D341Med (cell line): ENCODE measurements at regions not wholly inside any gene's neighbourhood (a gene's known extent, or its start where the extent isn't known, plus 50 kb on each side); places are given as distances from the start of the nearest gene placed in this dataset.
"Not testable (repeated sequence)": the region's sequence is repeated elsewhere in the genome, so short reads cannot be mapped to it uniquely, and the experiment has no call there.

Experiments used
- DNase-seq: peaks from one replicate; pipeline ENCODE4 v3.0.0; 2012; ENCODE audit warnings: low spot score

DNA sequence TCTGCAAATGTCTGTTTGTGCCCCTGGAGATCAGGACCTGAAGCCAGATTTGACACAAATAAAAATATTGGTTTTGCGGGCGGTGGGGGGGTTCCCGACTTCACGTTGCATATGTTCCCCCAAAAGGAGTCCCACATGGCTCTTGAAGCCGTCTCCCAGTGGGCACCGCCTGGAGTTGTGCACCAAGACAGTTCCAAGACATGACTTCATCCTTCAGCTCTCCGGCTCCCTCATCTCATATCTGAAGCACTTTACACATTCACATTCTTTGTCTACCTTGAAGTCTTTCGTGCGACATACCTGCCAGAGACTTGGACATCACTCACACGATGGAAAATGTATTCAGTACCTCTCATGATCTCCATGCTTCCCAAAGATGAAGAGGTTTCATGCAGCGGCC, 362.8 kb upstream of the FOXK1 start:
- DNase-seq, result no peak

DNA sequence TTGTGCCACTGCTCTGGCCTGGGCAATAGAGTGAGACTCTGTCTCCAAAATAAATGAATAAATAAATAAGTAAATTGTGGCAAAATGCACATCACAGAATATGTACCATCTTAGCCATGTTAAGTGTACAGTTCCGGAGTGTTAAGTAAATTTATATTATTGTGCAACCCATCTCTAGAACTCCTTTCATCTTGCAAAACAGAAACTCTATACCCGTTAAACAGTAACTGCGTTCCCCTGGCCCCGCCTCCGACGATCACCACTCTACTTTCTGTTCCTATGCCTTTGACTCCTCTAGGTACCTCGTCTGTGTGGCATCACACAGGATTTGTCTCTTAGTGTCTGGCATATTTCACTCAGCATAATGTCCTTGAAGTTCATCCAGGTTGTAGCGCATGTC, 356.4 kb upstream of the FOXK1 start:
- no peak for DNase-seq

DNA sequence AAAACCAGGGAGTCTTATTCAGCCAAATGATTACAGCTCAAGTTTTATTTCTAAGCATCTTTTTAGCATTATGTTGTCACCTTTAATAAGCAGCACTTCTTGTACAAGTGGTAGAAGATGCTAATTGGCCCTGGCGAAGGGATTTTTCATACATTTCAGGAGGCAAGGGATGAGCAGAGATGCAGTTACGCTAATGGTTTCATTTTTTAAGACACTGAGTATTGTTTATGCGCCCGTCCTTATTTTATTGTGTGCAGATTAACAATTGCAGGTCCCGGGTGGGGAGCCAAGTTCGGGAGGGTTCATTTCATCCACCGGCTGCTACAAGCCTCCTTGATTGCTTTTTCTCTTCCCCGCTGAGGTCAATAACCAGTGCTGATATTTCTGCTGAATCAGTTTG, 350.4 kb upstream of the FOXK1 start:
- no peak for DNase-seq

DNA sequence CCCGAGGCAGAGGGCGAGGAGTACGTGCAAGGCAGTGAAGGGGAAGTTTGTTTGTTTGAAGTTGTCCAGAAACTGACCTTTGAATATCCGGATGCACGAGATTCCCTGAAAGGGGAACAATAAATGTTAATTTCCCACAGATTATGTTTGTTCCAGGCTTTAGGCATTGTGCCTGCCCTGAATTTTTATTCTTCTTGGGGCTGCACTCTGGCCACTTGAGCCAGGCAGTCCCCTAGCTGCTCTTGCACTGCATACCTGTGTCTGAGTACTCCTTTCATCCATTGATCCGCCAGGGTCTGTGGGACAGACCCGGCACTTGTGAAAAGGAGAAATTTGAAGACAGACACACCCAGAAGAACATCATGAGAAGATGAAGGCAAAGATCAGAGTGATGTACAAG, 343.5 kb upstream of the FOXK1 start:
- no peak for DNase-seq

DNA sequence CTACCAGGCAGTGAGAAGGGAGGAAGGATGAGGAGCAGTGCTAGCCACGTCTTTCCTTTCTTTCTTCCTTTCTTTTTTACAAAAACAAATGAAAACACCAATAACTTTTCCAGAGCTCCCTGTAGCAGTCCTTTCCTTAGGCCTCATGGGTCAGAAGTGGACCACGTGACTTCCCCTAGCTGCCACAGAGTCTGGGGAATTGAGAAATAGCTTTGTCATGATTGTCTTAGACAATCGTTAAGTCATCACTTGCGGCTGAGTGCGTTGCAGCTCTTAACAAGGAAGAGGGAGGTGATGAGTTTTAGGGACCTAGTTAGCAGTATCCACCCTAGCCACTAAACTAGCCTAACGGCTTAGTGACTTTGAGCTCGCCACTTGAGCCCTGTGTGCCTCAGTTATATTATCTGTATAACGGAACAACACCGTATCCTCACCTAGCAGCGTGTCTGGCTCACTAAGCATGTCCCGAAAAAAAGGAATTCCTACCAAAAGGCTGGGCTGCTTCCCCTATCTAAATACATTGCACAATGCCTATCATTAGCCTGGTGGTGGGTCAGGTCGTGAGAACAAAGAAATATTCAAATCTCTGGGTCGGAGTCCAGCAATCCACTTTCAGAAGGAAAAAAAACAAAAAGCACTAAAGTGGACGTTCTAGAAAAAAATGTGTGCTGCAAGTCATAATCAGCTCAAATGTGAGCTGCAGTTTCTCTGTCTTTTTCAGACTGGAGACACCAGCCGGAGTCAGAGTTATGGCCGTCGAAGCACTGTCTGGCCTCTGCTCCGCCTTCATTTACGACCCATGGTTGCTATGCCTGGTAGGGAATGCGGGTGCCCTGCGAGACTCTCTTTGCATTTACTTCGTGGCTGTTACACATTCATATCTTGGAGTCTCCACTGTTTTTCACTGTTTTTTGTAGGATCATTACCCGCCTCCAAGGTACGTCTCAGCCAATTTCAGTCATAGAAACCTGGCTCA, 338.5 kb upstream of the FOXK1 start:
- no peak for DNase-seq

DNA sequence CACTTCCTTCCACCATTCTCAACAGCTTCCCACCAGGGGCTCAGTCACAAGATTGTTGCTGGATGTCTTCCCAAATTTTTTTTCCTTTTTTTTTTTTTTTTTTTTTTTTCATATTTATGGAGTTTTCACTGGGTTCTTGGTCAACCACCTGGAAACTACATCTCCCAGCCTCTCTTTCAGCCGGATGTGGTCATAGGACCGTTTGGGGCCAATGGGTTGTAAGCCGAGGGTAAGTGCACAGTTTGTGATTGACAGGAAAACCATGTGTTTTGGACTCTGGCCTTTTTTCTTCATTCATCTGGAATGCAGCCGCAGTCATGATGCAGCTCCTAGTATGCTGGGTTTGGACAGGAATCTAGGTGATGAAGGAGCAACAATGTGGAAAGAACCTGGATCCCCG, 337.1 kb upstream of the FOXK1 start:
- DNase-seq, result no peak

DNA sequence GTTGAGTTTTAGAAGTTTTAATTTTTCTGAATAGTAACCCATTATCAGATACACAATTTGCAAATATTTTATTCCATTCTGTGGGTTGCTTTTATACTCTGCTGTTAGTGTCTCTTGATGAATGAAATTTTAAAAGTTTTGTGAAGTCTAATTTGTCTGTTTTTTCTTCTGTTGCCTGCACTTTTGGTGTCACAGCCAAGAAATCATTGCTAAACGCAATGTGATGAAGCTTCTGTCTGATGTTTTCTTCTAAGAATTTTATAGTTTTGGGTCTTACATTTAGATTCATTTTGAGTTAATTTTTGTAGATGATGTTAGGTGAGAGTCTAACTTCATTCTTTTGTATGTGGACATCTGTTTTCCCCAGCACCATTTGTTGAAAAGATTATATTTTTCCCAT, 330.0 kb upstream of the FOXK1 start:
- DNase-seq, result no peak

DNA sequence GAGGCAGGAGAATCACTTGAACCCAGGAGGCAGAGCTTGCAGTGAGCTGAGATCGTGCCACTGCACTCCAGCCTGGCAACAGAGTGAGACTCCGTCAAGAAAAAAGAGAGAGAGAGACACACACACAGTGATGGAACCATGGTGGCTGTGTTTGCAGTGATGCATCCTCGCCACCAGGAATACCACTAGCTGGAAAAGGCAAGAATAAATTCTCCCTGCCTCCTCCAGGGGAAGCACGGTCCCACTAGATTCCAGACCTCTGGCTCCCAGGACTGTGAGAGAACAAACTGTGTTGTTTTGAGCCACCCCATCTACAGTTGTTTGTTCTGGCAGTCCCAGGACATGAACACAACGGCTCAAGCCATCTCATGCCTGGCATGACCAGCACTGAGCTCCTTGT, 320.3 kb upstream of the FOXK1 start:
- no peak for DNase-seq

DNA sequence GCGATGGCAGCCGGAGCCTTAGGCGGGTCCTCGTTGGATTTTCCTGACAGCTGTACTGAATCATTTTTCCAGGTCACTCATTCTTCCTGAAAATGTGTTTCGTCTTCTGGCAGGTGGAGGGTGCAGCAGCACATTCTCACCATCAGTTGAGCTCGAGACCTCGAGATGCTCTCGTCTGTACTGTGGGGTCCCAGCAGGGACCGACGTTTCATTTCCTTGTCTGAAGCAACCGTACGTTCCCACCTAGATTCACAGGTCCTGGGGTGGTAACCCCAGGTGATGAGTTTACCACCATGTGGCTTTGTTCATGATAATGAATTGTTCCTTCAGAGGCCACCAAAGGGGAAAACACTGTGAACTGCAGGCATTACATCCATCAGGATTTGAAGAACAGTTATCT, 298.5 kb upstream of the FOXK1 start:
- no peak for DNase-seq

DNA sequence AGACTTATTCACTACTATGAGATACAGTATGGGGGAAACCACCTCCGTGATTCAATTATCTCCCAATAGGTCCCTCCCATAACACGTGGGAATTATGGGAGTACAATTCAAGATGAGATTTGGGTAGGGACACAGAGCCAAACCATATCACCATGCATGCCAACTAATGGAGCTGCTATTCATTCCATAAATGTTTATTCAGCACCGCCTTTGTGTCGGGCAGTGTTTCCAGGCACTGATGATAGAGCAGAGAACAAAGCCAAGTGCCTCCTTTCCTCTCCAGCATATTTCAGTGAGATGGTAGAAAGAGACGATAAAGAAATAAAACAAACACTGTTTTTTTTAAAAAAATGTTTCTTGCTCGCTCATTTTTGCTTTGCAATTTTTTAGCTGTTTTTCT, 295.9 kb upstream of the FOXK1 start:
- no peak for DNase-seq

DNA sequence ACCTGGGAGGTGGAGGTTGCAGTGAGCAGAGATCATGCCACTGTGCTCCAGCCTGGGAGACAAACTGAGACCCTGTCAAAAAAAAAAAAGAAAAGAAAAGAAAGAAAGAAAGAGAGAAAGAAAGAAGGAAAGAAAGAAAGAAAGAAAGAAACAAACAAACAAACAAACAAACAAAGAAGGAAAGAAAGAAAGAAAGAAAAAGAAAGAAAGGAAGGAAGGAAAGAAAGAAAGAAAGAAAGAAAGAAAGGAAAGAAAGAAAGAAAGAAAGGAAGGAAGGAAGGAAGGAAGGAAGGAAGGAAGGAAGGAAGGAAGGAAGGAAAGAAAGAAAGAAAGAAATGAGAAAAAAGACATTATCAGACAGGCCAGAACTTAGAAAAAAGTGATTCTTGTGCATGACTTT, 291.0 kb upstream of the FOXK1 start:
- DNase-seq, result not testable (repeated sequence)

DNA sequence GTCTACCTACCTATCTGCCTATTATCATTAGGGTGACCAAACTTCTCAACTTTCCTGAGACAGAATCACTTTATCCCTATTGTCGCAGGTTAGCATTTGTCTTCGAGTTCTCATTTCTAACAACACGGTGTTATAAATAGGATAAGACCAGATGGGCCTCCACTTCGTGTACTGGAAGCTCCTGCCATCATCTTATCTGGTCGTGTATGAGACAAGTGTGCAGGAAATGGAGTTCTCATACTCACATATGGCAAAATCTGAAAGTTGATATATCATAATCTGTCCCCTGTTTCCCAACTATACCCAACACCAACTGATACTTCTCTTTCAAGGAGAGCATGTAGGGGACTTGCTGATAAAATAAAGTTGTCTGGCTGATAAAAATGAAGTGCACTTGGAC, 287.4 kb upstream of the FOXK1 start:
- DNase-seq, result no peak

DNA sequence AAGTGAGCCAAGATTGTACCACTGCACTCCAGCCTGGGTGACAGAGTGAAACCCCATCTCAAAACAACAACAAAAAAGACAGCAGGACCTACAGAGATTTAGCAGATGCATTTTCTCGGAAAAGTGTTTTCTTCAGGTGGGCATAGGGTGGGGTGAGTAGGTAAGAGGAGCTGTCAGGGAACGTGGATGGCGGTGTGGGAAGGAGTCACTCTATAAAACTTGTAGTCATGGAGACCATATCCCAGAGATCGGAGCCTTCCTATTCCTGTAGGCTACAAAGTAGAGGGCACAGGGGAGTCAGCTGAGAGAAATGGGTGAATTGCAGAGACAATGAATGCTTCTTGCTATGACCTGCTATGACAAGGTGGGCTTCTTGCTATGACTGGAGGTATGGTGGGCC, 283.0 kb upstream of the FOXK1 start:
- DNase-seq, result no peak

DNA sequence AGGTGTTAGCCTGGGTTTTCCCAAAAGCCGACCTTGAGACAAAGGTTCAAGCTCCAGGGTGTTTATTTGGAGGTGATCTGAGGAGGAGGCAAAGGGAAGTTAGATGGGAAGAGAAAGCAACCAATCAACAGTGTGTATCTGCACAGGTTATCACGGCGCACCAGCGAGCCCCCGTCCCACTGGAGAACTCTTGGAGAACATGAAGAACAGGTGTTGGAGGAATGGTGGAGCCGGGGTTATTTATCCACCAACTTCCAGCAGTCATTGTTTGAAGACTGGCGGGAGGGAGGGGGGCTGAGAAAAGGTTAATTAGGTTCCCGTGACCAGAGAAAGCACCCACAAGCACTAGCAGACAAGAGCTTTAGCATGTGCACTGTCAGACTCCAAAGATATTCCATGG, 282.5 kb upstream of the FOXK1 start:
- DNase-seq, result no peak

DNA sequence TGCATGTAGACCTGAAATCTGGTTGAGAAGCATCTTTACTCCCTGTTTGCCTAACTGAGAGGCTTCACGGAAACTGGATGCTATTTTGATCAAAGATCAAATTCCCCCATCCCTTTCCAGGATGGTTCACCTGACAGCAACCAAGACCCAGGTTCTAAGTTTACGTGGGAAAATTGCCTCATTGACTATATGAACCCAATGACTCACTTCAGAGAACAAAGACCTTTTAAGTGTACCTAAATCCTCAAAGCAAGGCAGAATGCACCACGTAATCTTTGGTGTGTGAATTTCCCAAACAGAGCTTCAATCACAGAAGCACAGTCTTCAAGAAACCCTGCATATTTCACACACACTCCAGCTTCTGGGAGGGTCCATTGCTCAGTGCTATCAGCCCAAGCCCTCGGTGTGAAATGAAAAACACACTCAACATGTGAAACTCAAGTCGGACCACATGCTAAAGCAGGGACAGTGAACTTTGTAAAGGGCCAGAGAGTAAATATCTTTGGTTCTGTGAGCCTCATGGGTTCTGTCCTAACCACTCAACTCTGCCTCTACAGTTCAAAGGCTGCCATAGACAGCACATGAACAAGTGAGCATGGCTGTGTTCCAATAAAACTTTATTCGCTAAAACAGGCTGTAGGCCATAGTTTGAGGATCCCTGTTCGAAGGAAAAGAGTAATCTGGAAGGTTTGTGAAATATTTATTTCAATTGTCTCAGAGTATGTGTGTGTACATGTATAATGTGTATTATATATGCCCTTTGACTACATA, 275.6 kb upstream of the FOXK1 start:
- no peak for DNase-seq

DNA sequence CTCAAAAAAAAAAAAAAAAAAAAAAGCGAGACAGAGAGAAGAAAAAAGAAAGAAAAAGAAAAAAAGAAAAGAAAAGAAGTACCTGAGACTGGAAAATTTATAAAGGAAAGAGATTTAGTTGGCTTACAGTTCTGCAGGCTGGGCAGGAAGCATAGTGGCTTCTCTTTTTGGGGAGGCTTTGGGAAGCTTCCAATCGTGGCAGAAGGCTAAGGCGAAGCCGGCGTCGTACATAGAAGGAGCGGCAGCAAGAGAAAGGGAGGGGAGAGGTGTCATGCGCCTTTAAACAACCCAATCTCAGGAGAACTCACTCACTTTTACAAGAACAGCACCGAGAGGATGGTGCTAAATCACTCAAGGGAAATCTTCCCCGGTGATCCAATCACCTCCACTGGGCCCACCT, 272.1 kb upstream of the FOXK1 start:
- DNase-seq, result no peak

DNA sequence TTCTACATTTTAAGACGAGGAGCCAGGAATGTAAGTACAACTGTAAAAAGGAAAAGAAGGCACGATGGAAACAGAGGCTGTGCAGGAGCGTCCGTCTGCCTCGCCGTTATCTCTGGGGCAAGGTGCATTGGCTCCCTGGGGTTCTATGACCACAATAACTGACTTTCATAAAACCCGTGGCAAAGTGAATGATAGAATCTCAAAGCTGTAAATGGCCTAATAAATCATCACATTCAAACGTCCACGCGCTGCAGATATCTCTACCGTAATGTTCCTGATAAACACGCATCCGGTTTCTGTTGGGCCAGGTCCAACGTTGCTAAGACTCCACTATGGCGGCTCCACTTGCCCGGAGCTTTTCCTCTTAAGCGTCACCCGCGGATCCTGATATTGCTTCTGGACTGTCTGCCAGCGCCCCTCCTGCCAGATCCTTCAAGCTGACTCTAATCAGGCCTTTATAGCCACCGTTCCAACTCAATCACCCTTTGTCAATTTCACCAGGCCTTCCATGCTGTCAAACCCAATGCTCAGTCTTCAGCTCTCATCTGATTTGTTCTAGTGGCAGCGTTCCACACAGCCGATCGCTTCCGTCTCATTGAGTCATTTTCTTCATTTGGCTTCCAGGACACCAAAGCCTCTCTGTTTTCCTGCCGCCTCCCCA, 265.6 kb upstream of the FOXK1 start:
- DNase-seq, result no peak

DNA sequence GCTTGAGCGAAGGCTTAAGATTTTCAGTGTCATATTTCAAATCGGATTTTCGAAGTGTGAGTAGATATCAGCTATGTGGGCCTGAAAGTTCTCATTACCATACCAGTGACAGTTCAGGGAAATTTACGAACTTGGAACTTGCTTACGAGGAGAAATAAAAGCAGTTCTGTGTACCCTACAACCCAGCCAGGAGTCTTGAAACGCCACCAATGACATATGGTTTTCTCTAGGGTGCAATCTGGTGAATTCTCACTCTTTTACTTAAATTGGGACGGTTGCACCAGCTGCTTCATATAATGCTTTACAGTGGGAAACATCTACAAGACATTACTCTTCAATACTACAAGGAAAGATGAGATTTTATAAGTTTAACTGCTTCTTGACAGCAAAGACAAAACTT, 253.6 kb upstream of the FOXK1 start:
- DNase-seq, result no peak

DNA sequence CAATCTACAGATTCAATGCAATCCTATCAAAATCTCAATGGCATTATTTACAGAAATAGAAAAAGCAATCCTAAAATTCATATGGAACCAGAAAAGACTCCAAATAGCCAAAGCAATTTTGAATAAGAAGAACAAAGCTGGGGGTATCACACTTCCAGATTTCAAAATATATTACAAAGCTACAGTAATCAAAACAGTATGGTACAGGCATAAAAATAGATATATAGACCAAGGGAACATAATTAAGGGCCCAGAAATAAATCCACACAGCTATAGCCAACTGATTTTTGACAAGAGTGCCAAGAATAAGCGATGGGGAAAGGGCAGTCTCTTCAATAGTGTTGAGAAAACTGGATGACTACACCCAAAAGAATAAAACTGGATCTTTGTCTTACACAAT, 251.9 kb upstream of the FOXK1 start:
- DNase-seq, result no peak

DNA sequence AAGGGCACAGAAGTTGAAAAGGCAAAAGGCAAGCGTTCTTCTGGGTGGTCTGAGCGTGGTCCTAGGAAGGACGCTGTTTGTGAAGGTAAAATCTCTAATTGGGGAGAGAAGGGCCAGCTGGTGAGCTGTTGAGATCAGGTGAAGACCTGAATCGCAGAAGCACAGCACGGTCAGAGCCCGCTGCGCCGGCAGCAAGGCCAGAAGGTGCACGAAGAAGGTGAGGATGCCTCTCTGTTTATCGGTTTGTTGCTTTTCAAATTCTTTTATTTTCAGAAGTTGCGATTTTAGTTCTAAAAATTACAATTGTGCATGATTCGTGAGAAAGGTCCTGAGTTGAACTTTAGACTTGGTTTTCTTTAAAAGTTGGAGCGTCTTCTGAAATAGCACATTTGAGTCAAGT, 247.8 kb upstream of the FOXK1 start:
- no peak for DNase-seq

DNA sequence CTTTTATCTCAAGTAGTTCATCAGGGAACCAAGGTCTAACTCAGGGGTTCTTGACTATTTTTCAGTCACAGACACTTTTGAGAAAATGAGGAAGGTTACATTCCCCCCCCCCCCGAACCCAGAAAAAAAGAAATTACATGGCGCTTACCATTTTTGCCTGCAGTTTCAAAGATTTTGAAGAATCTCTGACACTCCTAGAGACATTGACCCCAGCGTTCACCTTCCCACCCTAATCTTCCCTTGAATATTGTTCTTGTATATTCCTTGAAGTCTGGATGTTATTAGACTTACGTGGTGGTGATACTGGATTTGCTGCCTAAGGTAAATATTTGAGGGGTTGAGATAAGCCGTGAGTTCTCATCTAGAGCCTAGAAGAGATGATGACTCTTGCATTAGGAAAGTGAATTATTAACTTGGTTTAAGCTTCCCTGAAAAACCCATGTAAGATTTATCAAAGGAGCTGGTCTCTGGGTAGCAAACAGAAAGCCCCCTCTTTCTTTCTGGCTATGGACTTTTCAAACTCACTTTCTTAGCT, 245.7 kb upstream of the FOXK1 start:
- DNase-seq, result no peak

DNA sequence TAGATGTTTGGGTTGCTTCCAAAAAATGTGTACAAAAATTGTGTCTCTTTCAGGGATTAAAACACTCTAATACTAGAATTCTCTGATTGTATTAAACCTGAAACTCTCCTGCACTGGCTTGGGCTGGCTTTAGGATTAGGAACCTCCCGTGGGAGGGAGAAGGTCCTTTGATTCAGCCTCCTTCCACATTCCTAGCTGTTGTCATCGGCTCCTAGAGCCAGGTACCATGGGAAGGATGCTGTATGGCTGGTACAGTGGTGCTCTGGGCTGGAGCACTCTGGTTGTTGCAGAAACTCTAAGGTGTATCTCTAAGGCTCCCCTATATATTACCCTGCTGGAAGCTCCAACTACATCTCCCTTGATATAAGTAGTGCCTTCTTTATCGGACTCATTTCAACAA, 245.2 kb upstream of the FOXK1 start:
- DNase-seq, result no peak

DNA sequence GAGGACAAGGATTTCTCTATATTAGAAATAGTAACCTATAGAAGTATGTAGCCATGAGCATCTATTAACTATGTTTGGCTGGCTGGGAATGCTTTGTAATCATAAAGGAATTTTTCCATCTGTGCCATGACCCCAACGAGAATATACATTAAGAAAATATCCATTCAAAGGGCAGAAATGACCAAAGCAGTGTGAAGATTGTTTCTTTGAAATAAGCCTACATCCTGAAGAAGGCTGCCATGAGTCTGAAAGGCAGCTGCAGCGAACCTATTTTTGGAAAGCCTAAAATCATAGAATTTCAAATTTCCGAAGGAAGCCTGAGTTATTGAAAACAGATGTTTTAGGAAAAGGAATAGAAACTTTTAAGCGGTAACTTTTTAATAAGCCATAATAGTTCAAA, 244.2 kb upstream of the FOXK1 start:
- DNase-seq, result no peak
